Embryonic facial prominence (tissue), 1 donor: ENCODE measurements at regions not wholly inside any gene's neighbourhood (a gene's known extent, or its start where the extent isn't known, plus 50 kb on each side); places are given as distances from the start of the nearest gene placed in this dataset.
A peak's percentile ranks its signal among the peaks of the same experiment; 100 is the strongest.
"Not testable (repeated sequence)": the region's sequence is repeated elsewhere in the genome, so short reads cannot be mapped to it uniquely, and the experiment has no call there.

Source experiments
- DNase-seq: peaks from one replicate; pipeline ENCODE4 v3.0.0-alpha.2; 2016; ENCODE audit errors: extremely low spot score

GRCh38 chrY:7588176-7588575 lies 676.6 kb upstream of the AMELY start:
- DNase-seq = not testable (repeated sequence)

GRCh38 chrY:7562541-7562940 lies 651.0 kb upstream of the AMELY start:
- DNase-seq = no peak

- DNase-seq = no peak
These were observed 646.1 kb upstream of the AMELY start for GRCh38 chrY:7557675-7558074.

GRCh38 chrY:7555006-7555405 lies 643.5 kb upstream of the AMELY start:
- no peak for DNase-seq

DNA sequence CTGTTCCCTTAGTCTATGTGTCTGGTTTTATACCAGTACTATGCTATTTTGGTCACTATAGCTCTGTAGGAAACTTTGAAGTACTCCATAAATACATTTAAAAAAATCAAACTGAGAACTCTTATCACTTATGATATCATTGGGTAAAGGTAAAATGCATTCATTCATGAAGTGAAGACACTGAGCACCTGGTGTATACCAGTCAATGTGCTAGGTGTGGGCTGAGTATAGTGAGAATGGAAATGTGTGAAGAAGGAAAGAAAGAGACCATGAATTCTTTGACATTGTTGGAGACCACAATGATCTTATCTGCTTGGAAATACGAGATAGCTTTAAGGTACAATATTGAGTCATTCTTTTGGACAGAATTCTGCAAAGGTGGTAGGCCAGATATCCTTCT lies 633.5 kb upstream of the AMELY start:
- no peak for DNase-seq

DNA sequence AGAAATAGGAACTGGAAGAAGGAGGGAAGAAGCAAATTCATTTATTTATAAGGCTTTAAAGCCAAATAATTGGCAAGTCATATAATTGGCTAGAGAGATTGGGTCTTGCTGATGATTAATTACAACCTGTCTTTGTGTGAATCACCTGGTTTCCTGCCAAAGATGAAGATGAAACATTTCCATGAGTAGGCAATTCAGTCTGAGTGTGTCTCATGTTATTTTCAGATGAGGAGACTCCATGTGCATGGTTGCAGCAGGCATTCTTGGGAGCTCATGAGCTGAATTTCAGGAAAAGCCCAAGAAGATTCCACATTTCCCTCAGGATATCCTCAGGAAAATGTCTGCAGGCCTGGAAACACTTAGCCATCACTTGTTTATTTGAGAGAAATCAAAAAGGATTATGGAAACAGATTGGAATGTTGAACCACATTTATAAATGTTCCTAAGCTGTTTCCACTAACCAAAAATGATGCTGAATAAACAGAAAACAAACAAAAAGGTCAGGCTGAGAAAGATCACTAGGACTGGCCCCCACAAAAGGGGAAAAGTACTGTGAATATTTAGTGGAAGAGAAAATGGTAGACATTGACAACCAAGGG lies 632.7 kb upstream of the AMELY start:
- no peak for DNase-seq

DNA sequence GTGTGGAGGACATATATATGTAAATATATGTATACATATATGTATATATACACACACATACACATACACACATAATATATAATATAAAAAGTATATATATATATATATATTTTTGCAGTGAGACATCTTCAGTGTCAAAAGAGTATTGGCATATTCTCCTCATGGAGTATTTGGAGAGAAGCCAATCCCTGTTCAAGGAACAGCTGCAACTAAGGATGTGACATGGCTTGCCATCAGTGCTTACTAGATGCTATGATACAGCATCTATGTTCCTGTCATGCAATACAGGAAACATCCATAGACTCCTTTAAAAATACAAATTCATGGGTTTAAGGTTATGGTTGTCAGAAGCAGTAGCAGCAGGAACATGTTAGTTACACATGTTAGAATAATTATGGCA lies 632.0 kb upstream of the AMELY start:
- no peak for DNase-seq

DNA sequence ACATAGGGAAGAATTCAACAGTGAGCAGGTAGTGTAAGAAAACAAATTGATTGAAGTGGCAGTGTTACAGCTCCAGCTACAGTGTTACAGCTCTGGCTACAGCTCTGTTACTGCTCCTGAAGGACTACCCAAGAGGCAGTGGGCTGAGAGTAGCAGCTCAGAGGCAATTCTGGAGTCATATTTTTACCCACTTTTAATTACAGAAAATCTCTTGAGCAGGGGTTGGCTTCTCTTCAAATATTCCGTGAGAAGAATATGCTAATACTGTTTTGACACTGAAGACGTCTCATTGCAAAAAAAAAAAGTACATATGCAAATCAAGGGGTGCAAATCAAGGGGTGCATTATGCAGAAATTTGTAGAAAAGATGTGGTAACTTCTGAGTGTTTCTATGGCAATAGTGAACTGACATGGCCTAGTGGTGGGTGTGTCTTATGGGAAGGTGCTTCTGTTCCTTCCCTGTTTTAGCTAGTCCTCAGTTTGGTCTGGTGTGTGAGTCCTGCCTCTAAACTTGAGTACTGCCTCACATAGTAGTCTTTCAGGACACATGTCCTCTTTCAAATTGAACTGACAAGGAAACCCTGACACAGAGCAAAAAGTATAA lies 630.8 kb upstream of the AMELY start:
- no peak for DNase-seq

DNA sequence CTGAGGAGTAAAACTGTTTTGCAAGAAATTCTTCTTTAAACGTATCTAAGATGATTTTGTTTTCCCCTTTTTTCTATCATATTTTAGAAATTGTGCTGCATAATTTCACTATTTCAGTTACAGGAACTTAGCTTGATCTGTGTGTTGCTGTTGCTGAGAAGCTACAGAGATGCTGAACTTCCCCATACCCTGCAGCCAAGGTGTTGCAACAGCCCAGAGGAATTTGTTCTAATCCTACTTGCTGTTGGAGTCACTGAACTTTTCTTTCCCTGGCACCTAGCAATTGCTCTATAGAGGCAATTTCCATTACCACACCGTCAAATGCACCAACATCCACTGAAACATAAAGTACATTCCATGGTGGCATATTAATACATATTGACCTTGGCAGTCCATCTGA lies 617.8 kb upstream of the AMELY start:
- DNase-seq = no peak

DNA sequence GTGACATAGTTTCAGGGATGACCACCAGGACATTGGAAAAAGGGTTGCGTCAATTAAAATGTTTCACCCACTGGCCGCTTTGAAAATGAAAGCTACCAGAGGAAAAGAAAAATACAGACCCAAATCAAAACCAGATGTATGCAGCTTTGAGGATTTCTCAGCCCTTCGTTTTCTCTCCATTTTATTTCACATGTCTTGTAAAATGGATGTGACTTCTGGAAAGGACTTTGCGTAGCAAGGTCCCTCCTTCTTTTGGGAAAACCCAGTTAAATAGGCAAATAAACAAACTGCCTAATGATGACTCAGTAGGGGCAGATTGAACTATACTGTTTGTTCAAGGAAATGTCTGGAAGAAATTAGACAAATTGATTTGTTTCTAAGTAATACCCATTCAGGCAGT lies 616.0 kb upstream of the AMELY start:
- DNase-seq = not testable (repeated sequence)

DNA sequence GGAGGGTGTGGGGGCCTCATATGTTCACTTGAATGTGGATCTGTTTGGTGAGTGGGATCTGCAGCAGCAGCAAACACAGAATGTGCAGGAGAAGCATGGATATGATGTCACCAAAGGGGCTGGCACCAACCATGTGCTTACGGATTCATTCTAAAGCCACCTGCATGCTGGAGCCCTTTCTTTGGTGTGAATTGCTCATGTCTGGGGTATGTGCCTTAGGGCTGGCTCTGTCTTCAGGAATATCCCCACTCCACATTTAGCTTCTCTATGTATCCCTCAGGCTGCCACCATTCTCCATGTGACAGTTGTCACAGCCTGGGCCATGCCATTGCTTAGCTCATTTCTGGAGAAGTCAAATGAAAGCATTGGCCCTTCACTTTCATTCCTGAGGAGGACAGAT lies 606.8 kb upstream of the AMELY start:
- DNase-seq = no peak

DNA sequence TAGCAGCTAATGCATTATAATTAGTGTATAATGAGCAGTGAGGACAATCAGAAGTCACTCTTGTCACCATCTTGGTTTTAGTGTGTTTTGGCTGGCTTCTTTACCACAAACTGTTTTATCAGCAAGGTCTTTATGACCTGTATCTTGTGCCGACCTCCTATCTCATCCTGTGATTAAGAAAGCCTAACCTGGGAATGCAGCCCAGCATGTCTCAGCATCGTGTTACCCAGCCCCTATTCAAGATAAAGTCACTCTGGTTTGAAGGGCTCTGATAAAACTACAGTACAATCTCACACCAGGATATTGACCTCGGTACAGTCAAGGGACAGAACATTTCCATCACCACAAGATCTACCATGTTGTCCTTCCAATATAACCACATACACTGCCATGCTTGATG lies 604.7 kb upstream of the AMELY start:
- DNase-seq = no peak

- no peak for DNase-seq
These were observed 604.3 kb upstream of the AMELY start for GRCh38 chrY:7515812-7516211.

DNA sequence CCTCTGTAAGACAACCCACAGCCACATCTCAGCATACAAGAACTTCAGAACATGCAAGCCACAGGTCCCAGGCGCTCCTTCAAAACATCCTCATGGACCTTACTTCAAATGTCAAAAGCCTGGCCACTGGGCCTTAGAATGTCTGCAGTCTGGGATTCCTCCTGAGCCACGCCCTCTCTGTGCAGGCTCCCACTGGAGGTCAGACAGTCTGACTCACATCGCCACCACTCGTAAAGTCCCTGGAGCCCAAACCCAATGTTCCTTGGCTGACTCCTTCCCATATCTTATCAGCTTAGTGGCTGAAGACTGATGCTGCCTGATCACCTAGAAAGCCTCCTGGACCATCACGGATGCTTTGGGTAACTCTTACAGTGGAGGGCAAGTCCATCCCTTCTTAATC lies 591.3 kb upstream of the AMELY start:
- no peak for DNase-seq

- no peak for DNase-seq
These were observed 589.7 kb upstream of the AMELY start for GRCh38 chrY:7501236-7501635.

GRCh38 chrY:7496001-7496400 lies 584.4 kb upstream of the AMELY start:
- no peak for DNase-seq

DNA sequence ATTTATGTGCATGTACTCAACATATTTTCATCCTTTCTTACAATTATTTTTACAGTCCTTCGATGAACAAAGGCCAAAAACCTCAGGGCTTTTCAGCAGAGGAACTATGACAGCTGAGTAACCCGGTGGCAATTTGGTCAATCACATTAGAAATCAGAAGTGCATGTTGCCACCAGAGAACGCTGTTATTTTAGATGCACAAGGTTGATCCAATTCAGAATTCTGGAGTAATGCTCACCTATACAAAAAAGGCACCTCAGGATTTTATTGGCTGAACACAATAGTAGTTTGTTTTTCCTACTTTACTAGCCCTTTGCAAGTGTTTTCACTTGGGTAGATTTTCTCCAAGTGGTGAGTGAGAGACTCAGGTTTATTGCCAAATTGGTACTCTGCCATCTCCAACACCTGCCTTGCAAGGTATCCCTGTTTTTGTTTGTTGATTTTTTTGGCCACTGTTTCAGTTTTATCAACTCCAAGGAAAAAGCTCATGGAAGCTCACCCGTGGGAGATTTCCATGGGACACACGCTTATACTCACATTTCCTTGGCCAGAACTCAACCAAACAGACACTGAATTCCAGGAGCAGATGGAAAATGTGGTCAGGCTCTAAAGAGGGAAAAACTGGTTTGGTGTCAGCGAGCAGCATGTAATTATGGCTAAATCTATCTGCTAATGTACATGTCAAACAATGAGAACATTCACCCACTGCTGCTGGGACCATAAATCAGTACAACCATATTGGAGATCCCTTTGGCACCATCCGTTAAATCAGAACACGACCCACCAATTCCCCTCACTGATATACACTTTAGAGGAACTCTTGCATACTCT lies 573.1 kb upstream of the AMELY start:
- DNase-seq = not testable (repeated sequence)

GRCh38 chrY:7471976-7472375 lies 560.4 kb upstream of the AMELY start:
- DNase-seq = no peak

DNA sequence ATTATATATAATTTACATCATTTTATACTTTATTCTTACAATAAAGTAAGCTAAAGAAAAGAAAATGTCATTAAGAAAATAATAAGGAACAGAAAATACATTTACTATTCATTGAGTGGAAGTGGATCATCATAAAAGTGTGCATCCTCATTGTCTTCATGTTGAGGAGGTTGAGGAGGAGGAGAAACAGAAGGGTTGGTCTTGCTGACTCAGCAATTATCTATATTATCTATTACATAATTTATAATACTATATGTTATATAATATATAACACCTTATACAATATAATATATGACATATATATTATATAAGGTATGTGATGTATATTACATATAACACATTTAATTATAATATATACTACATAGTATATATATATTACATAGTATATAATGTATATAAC lies 558.5 kb upstream of the AMELY start:
- DNase-seq = no peak

- DNase-seq = no peak
These were observed 557.6 kb upstream of the AMELY start for GRCh38 chrY:7468951-7469745.

GRCh38 chrY:7467796-7468520 lies 556.4 kb upstream of the AMELY start:
- DNase-seq = no peak

DNA sequence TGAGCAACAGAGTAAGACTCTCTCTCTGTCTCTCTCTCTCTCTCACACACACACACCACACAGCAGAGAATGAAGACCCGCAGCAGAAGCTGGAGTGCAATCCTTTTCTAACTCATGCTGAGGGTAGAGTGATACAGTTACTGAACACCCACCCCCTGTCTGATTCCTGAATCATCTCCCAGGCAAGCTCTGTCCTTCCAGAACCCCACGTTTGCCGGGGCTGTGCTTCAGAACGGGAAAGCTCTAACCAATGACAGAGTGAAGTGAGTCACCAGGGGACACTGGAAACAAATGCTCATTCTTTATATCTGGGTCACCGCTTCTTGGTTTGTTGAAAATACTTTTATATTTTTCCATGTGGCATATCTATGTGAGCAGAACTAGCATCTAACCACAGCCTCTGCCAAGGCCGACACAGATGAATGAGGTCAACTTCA lies 553.7 kb upstream of the AMELY start:
- peak; percentile 11 for DNase-seq
